Astrocyte (in vitro differentiated cells and primary cell): ENCODE measurements at regions not wholly inside any gene's neighbourhood (a gene's known extent, or its start where the extent isn't known, plus 50 kb on each side); places are given as distances from the start of the nearest gene placed in this dataset.

Source experiments
- DNase-seq: peaks from one replicate; pipeline ENCODE4 v3.0.0-alpha.2; 2010; ENCODE audit warnings: low read depth
- FAIRE-seq: peaks from 2 replicates; lab custom pipeline; 2011; peaks lifted over from hg19 to GRCh38; lab: Jason Lieb, UNC
- H2AFZ ChIP-seq: 2 replicates; pipeline ENCODE4 v1.6.0; 2012; ENCODE audit warnings: low read depth, low read length, inconsistent platforms
- H3K27ac ChIP-seq: 2 replicates; pipeline ENCODE4 v1.5.1; 2011; ENCODE audit warnings: low read depth, low read length, inconsistent platforms
- H3K27me3 ChIP-seq: 2 replicates; pipeline ENCODE4 v1.6.0; 2011; ENCODE audit warnings: low read length, inconsistent platforms; ENCODE audit not compliant: insufficient read depth
- H3K36me3 ChIP-seq: 2 replicates; pipeline ENCODE4 v1.5.1; 2011; ENCODE audit warnings: low read length, inconsistent platforms; ENCODE audit not compliant: insufficient read depth
- H3K4me1 ChIP-seq: 2 replicates; pipeline ENCODE4 v1.5.1; 2011; ENCODE audit warnings: low read length, inconsistent platforms; ENCODE audit not compliant: insufficient read depth
- H3K4me2 ChIP-seq: 2 replicates; pipeline ENCODE4 v1.6.0; 2012; ENCODE audit warnings: low read length, inconsistent platforms
- H3K4me3 ChIP-seq: 2 replicates; pipeline ENCODE4 v1.5.1; 2011; ENCODE audit warnings: low read depth, mild to moderate bottlenecking, low read length, inconsistent platforms; ENCODE audit not compliant: insufficient read depth
- H3K79me2 ChIP-seq: 2 replicates; pipeline ENCODE4 v1.6.0; 2012; ENCODE audit warnings: mild to moderate bottlenecking, low read length, inconsistent platforms; ENCODE audit not compliant: insufficient read depth
- H3K9ac ChIP-seq: 2 replicates; pipeline ENCODE4 v1.6.0; 2012; ENCODE audit warnings: mild to moderate bottlenecking, low read length, inconsistent platforms
- H3K9me3 ChIP-seq: 2 replicates; pipeline ENCODE4 v1.5.1; 2012; ENCODE audit warnings: low read depth, mild to moderate bottlenecking, low read length, inconsistent platforms; ENCODE audit not compliant: insufficient read depth
- H4K20me1 ChIP-seq: 2 replicates; pipeline ENCODE4 v1.6.0; 2012; ENCODE audit warnings: low read length, inconsistent platforms; ENCODE audit not compliant: insufficient read depth
- H3K27ac Mint-ChIP-seq: one replicate; pipeline ENCODE4 v1.8.0; 2021; ENCODE audit warnings: mild to moderate bottlenecking, mixed read lengths; ENCODE audit not compliant: unreplicated experiment
- H3K27me3 Mint-ChIP-seq: one replicate; pipeline ENCODE4 v1.8.0; 2021; ENCODE audit warnings: low read depth, mixed read lengths; ENCODE audit not compliant: unreplicated experiment
- H3K36me3 Mint-ChIP-seq: one replicate; pipeline ENCODE4 v1.8.0; 2021; ENCODE audit warnings: low read depth, mixed read lengths; ENCODE audit not compliant: unreplicated experiment
- H3K4me1 Mint-ChIP-seq: one replicate; pipeline ENCODE4 v1.8.0; 2021; ENCODE audit warnings: low read depth, mixed read lengths; ENCODE audit not compliant: unreplicated experiment
- H3K4me3 Mint-ChIP-seq: one replicate; pipeline ENCODE4 v1.8.0; 2021; ENCODE audit warnings: mild to moderate bottlenecking, moderate library complexity, mixed read lengths; ENCODE audit not compliant: unreplicated experiment
- H3K9me3 Mint-ChIP-seq: one replicate; pipeline ENCODE4 v1.8.0; 2021; ENCODE audit warnings: mild to moderate bottlenecking, mixed read lengths; ENCODE audit not compliant: unreplicated experiment
- CTCF ChIP-seq: IDR thresholded peaks from 2 replicates; pipeline ENCODE4 v1.5.1; 2011; ENCODE audit warnings: low read depth, mild to moderate bottlenecking, inconsistent platforms, low read length, moderate library complexity; ENCODE audit not compliant: insufficient read depth
- EZH2 ChIP-seq: IDR thresholded peaks from 2 replicates; pipeline ENCODE4 v1.6.1; 2012; ENCODE audit warnings: mild to moderate bottlenecking, low read length, inconsistent platforms; ENCODE audit not compliant: insufficient read depth

- Histone ChIP-seq H4K20me1 (no peaks in the 10 kb centered on the region), H3K9me3 (peaks cover 2% of the 10 kb centered on the region), H2AFZ (no peak overlapping the region), H3K36me3 (no peaks in the 10 kb centered on the region), H3K27ac (no peak overlapping the region), H3K4me2 (no peak overlapping the region), H3K4me1 (no peaks in the 10 kb centered on the region), H3K27me3 (no peaks in the 10 kb centered on the region), H3K4me3 (no peak overlapping the region), H3K9ac (no peak overlapping the region), H3K79me2 (no peaks in the 10 kb centered on the region)
- Mint-ChIP-seq H3K4me1 (no peaks in the 10 kb centered on the region), H3K36me3 (no peaks in the 10 kb centered on the region), H3K9me3 (no peaks in the 10 kb centered on the region), H3K27me3 (peaks cover 11% of the 10 kb centered on the region), H3K4me3 (no peak overlapping the region), H3K27ac (no peak overlapping the region)
- no peak for DNase-seq
- no peak for FAIRE-seq
- no peak for TF ChIP-seq CTCF
- no peak for TF ChIP-seq EZH2
These were observed 358.2 kb upstream of the KAZN start for GRCh38 chr1:14240265-14240664.

- Histone ChIP-seq H3K4me2 (no peak overlapping the region), H3K9me3 (peaks cover 2% of the 10 kb centered on the region), H3K27ac (no peak overlapping the region), H2AFZ (no peak overlapping the region), H3K79me2 (no peaks in the 10 kb centered on the region), H3K4me3 (no peak overlapping the region), H3K27me3 (no peaks in the 10 kb centered on the region), H3K36me3 (no peaks in the 10 kb centered on the region), H3K9ac (no peak overlapping the region), H3K4me1 (no peaks in the 10 kb centered on the region), H4K20me1 (no peaks in the 10 kb centered on the region)
- DNase-seq = no peak
- no peak for FAIRE-seq
- Mint-ChIP-seq H3K4me1 (no peaks in the 10 kb centered on the region), H3K36me3 (no peaks in the 10 kb centered on the region), H3K27me3 (peaks cover 11% of the 10 kb centered on the region), H3K9me3 (no peaks in the 10 kb centered on the region), H3K27ac (no peak overlapping the region), H3K4me3 (no peak overlapping the region)
- TF ChIP-seq CTCF (no peak), EZH2 (no peak)
These were observed 356.4 kb upstream of the KAZN start for GRCh38 chr1:14242123-14242522.

- Histone ChIP-seq H3K36me3 (no peaks in the 10 kb centered on the region), H3K4me1 (no peaks in the 10 kb centered on the region), H3K27ac (no peak overlapping the region), H3K27me3 (no peaks in the 10 kb centered on the region), H3K79me2 (no peaks in the 10 kb centered on the region), H3K9me3 (peaks cover 2% of the 10 kb centered on the region), H2AFZ (no peak overlapping the region), H3K4me2 (no peak overlapping the region), H3K9ac (no peak overlapping the region), H3K4me3 (no peak overlapping the region), H4K20me1 (no peaks in the 10 kb centered on the region)
- DNase-seq = no peak
- H3K4me3 Mint-ChIP-seq = no peak overlapping the region
- no peaks in the 10 kb centered on the region for H3K9me3 Mint-ChIP-seq
- H3K4me1 Mint-ChIP-seq = no peaks in the 10 kb centered on the region
- no peak for FAIRE-seq
- TF ChIP-seq EZH2 = no peak
- TF ChIP-seq CTCF = no peak
- H3K27me3 Mint-ChIP-seq = peaks cover 11% of the 10 kb centered on the region
- no peak overlapping the region for H3K27ac Mint-ChIP-seq
- H3K36me3 Mint-ChIP-seq = no peaks in the 10 kb centered on the region
These were observed 355.6 kb upstream of the KAZN start for GRCh38 chr1:14242870-14243269.
